ENCODE measurements at regions not wholly inside any gene's neighbourhood (a gene's known extent, or its start where the extent isn't known, plus 50 kb on each side); places are given as distances from the start of the nearest gene placed in this dataset.

DNA sequence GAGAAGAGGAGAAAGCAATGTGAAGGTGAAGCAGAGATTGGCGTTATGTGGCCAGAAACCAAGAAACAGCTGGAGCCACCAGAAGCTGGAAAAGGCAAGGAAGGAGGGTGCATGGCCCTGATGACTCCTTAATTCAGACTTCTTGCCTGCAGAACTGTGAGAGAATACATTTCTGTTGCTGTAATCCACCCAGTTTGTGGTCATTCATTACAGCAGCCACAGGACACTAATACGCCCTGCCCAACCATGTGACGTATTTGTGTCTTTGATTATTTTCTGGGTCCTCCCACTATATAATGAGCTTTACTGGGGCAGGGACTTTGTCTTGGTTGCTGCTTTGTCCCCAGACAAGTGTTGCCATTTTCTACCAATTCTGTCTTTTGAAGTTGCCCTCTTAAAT, 64.5 kb upstream of the MITF start:
- Histone ChIP-seq H3K4me2 (ENCODE audit: insufficient read depth, low read length) (no peak overlapping the region), H3K4me3 (no peak overlapping the region), H3K27me3 (ENCODE audit: control insufficient read depth in 2 of 2, insufficient read depth in 2 of 2, low read length in 2 of 2) (no peaks in the 10 kb centered on the region), H3K79me2 (ENCODE audit: control insufficient read depth, insufficient read depth, low read length) (no peaks in the 10 kb centered on the region), H4K20me1 (replicated peaks; ENCODE audit: control insufficient read depth, insufficient read depth, low read length) (no peaks in the 10 kb centered on the region), H3K9me1 (ENCODE audit: control insufficient read depth, insufficient read depth, low read length) (no peaks in the 10 kb centered on the region), H3K9ac (ENCODE audit: insufficient read depth in 1 of 2, low read depth in 2 of 2, low read length in 2 of 2) (no peak overlapping the region), H3K36me3 (ENCODE audit: control insufficient read depth, insufficient read depth, low read length) (no peaks in the 10 kb centered on the region), H3K9me3 (replicated peaks; ENCODE audit: control insufficient read depth, insufficient read depth, low read depth, low read length) (no peaks in the 10 kb centered on the region), H3K27ac (ENCODE audit: extremely low read depth, low read depth, low read length) (no peak overlapping the region), H2AFZ (ENCODE audit: low read depth, low read length) (no peak overlapping the region), H3K4me1 (replicated peaks in 1 of 2; ENCODE audit: control insufficient read depth in 2 of 2, insufficient read depth in 2 of 2, low read length in 2 of 2) (no peaks in the 10 kb centered on the region; a peak in 1 of 5 replicates)
- intact Hi-C loops (cut with micrococcal nuclease) (loop anchor here (5.0 to 10.0 kb wide), 3 partner anchors 240 to 367 kb away; no protein-coding TSS in a partner anchor), in situ Hi-C loops (cut with MboI) (loop anchor here (25.0 kb wide), 1 partner anchor 512 kb away; no protein-coding TSS in a partner anchor)
- FAIRE-seq (no peak), ATAC-seq (no peak), DNase-seq (ENCODE audit: extremely low read depth in 1 of 4, low spot score in 3 of 4) (no peak)
- ChIA-PET POLR2A (interaction anchor here (0.6 kb wide), 1 partner anchor 263 kb away, joined by 3 read pairs; no protein-coding TSS in a partner anchor), CTCF (ENCODE audit: low intra/inter-chr PET ratio) (no interaction called here)
- 39% methylated on average over 2 of the region's 3 CpGs for whole genome bisulfite sequencing (ENCODE audit: insufficient coverage, low coverage, missing lambda C conversion rate)
- TF ChIP-seq SMARCB1 (IDR thresholded peaks at IDR 0.05; ENCODE audit: insufficient read length, low read depth), result no peak
- no peak for TF ChIP-seq ZNF696 (CRISPR knock-in tag; conservative IDR thresholded peaks at IDR 0.05)
- no peak for TF ChIP-seq RCOR1 (IDR thresholded peaks at IDR 0.05; ENCODE audit: borderline replicate concordance in 1 of 2, low read depth in 2 of 2, low read length in 2 of 2)
- no peak for TF ChIP-seq ARHGAP35 (IDR thresholded peaks at IDR 0.05; ENCODE audit: partially characterized antibody)
- TF ChIP-seq CBFA2T3 (IDR thresholded peaks at IDR 0.05), result no peak
- no peak for TF ChIP-seq HSF4 (CRISPR knock-in tag; IDR thresholded peaks at IDR 0.05; ENCODE audit: borderline replicate concordance)
- TF ChIP-seq, protein P1, sequence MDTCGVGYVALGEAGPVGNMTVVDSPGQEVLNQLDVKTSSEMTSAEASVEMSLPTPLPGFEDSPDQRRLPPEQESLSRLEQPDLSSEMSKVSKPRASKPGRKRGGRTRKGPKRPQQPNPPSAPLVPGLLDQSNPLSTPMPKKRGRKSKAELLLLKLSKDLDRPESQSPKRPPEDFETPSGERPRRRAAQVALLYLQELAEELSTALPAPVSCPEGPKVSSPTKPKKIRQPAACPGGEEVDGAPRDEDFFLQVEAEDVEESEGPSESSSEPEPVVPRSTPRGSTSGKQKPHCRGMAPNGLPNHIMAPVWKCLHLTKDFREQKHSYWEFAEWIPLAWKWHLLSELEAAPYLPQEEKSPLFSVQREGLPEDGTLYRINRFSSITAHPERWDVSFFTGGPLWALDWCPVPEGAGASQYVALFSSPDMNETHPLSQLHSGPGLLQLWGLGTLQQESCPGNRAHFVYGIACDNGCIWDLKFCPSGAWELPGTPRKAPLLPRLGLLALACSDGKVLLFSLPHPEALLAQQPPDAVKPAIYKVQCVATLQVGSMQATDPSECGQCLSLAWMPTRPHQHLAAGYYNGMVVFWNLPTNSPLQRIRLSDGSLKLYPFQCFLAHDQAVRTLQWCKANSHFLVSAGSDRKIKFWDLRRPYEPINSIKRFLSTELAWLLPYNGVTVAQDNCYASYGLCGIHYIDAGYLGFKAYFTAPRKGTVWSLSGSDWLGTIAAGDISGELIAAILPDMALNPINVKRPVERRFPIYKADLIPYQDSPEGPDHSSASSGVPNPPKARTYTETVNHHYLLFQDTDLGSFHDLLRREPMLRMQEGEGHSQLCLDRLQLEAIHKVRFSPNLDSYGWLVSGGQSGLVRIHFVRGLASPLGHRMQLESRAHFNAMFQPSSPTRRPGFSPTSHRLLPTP (IDR thresholded peaks at IDR 0.05; ENCODE audit: borderline replicate concordance, extremely low read depth, insufficient read length), result no peak
- TF ChIP-seq DNMT1 (IDR thresholded peaks at IDR 0.05), result no peak
- TF ChIP-seq MEF2A (IDR thresholded peaks at IDR 0.05; ENCODE audit: control insufficient read depth, low read depth, low read length), result no peak
- TF ChIP-seq ARID2 (IDR thresholded peaks at IDR 0.05), result no peak
- no peak for TF ChIP-seq PHB2 (IDR thresholded peaks at IDR 0.05; ENCODE audit: low read depth)
- TF ChIP-seq ZNF175 (CRISPR knock-in tag; IDR thresholded peaks at IDR 0.05; ENCODE audit: low read depth), result no peak
- no peak for TF ChIP-seq ZNF311 (CRISPR knock-in tag; IDR thresholded peaks at IDR 0.05)
- TF ChIP-seq ZNF699 (CRISPR knock-in tag; IDR thresholded peaks at IDR 0.05; ENCODE audit: insufficient replicate concordance), result no peak
- TF ChIP-seq MAFG (tag; conservative IDR thresholded peaks at IDR 0.05), result no peak
- TF ChIP-seq YY1 (IDR thresholded peaks at IDR 0.05; ENCODE audit: borderline replicate concordance in 1 of 3, control insufficient read depth in 1 of 3, extremely low read depth in 1 of 3, insufficient read depth in 3 of 3, insufficient read length in 1 of 3, insufficient replicate concordance in 2 of 3, low read depth in 1 of 3, low read length in 2 of 3), result no peak
- no peak for TF ChIP-seq RBM17 (IDR thresholded peaks at IDR 0.05; ENCODE audit: borderline replicate concordance, low read depth, low read length)
- TF ChIP-seq NR3C1 (CRISPR knock-in tag; IDR thresholded peaks at IDR 0.05), result no peak
- no peak for TF ChIP-seq ZNF146 (CRISPR knock-in tag; IDR thresholded peaks at IDR 0.05; ENCODE audit: unreplicated experiment)
- TF ChIP-seq ZNF41 (CRISPR knock-in tag; conservative IDR thresholded peaks at IDR 0.05), result no peak
- BruUV-seq (replicated peaks), result no TSS peak
